H1 (cell line): ENCODE measurements at regions not wholly inside any gene's neighbourhood (a gene's known extent, or its start where the extent isn't known, plus 50 kb on each side); places are given as distances from the start of the nearest gene placed in this dataset.

Source experiments
- CTCF ChIA-PET: fragments of 300-600 bp; sonication (Branson Sonifier 250); formaldehyde crosslinking; loops from one replicate; lab custom pipeline; 2021; ENCODE audit not compliant: partially characterized antibody; lab: Charles Lee
- POLR2A ChIA-PET: fragments of 300-600 bp; sonication (Branson Sonifier 250); formaldehyde crosslinking; loops from one replicate; lab custom pipeline; 2021; ENCODE audit warnings: inconsistent platforms; ENCODE audit not compliant: partially characterized antibody; lab: Charles Lee
- DNase-seq, 2 experiments: peaks; one replicate each; pipeline versions ENCODE4 v3.0.0 to v3.0.0-alpha.2; 2010 to 2022; ENCODE audit warnings: low spot score in 2 of 2, low read depth in 1 of 2, mixed read lengths in 1 of 2
- FAIRE-seq: peaks from 2 replicates; lab custom pipeline; 2011; peaks lifted over from hg19 to GRCh38; lab: Jason Lieb, UNC
- H2AFZ ChIP-seq: 2 replicates; pipeline ENCODE4 v1.8.1; 2012; ENCODE audit warnings: low read length, inconsistent platforms
- H2AK5ac ChIP-seq: 2 replicates; pipeline ENCODE4 v1.6.1; 2013; ENCODE audit warnings: low read depth, low read length
- H2BK120ac ChIP-seq: replicated peaks from 2 replicates; pipeline ENCODE3; 2013; ENCODE audit warnings: low read depth, low read length, inconsistent platforms
- H2BK12ac ChIP-seq: 2 replicates; pipeline ENCODE4 v1.6.1; 2013; ENCODE audit warnings: low read depth, low read length
- H2BK15ac ChIP-seq: 2 replicates; pipeline ENCODE4 v1.6.1; 2013; ENCODE audit warnings: low read length
- H2BK20ac ChIP-seq: 2 replicates; pipeline ENCODE4 v1.6.1; 2013; ENCODE audit warnings: low read length
- H2BK5ac ChIP-seq: 2 replicates; pipeline ENCODE4 v1.6.1; 2013; ENCODE audit warnings: low read depth, low read length
- H3K14ac ChIP-seq: 2 replicates; pipeline ENCODE4 v1.6.1; 2013; ENCODE audit warnings: inconsistent platforms; ENCODE audit not compliant: insufficient read length
- H3K18ac ChIP-seq: 2 replicates; pipeline ENCODE4 v1.6.1; 2013; ENCODE audit warnings: low read length; ENCODE audit errors: extremely low read depth
- H3K23ac ChIP-seq: 2 replicates; pipeline ENCODE4 v1.6.1; 2013; ENCODE audit warnings: inconsistent platforms; ENCODE audit not compliant: insufficient read length
- H3K23me2 ChIP-seq: 2 replicates; pipeline ENCODE4 v1.6.1; 2013; ENCODE audit warnings: low read depth, low read length
- H3K27ac ChIP-seq: 2 replicates; pipeline ENCODE4 v1.6.1; 2011; ENCODE audit warnings: low read depth, low read length, inconsistent platforms
- H3K27me3 ChIP-seq, 4 experiments: replicated peaks in 1 of 4; 1 replicate in 1 of 4; 2 replicates in 3 of 4; pipeline versions ENCODE4 v1.6.1 to v1.8.1; 2011 to 2013; ENCODE audit warnings: low read length in 3 of 4, mild to moderate bottlenecking in 3 of 4, inconsistent platforms in 2 of 4, mixed read lengths in 2 of 4, moderate library complexity in 1 of 4; ENCODE audit not compliant: control insufficient read depth in 3 of 4, insufficient read depth in 3 of 4; ENCODE audit errors: extremely low read depth in 1 of 4
- H3K36me3 ChIP-seq, 4 experiments: 2 replicates each; pipeline versions ENCODE4 v1.6.1 to v1.8.1; 2011 to 2013; ENCODE audit warnings: mild to moderate bottlenecking in 4 of 4, low read length in 3 of 4, moderate library complexity in 2 of 4, control low read depth in 1 of 4, inconsistent platforms in 1 of 4; ENCODE audit not compliant: insufficient read depth in 4 of 4, control insufficient read depth in 2 of 4
- H3K4ac ChIP-seq: replicated peaks from 2 replicates; pipeline ENCODE3; 2013; ENCODE audit warnings: low read length, low read depth, mixed read lengths, inconsistent platforms; ENCODE audit not compliant: insufficient read length
- H3K4me1 ChIP-seq, 4 experiments: replicated peaks in 1 of 4; 1 replicate in 1 of 4; 2 replicates in 3 of 4; pipeline versions ENCODE4 v1.6.1 to v1.8.1; 2011 to 2013; ENCODE audit warnings: low read length in 3 of 4, inconsistent platforms in 2 of 4, mixed read lengths in 1 of 4; ENCODE audit not compliant: insufficient read depth in 4 of 4, control insufficient read depth in 3 of 4
- H3K4me2 ChIP-seq, 2 experiments: 2 replicates each; pipeline versions ENCODE4 v1.6.1 to v1.8.1; 2011 to 2013; ENCODE audit warnings: low read depth in 2 of 2, low read length in 2 of 2, control low read depth in 1 of 2, inconsistent platforms in 1 of 2, mild to moderate bottlenecking in 1 of 2; ENCODE audit not compliant: insufficient read depth in 1 of 2
- H3K4me3 ChIP-seq, 4 experiments: fragments of 200-600, 300-600 bp in 1 of 4; sonication (generic), shearing (Covaris generic), sonication (Bioruptor Twin) in 1 of 4; 2 replicates each; pipeline versions ENCODE4 v1.5.1 to v1.8.1; 2011 to 2016; ENCODE audit warnings: low read length in 4 of 4, low read depth in 3 of 4, control low read depth in 2 of 4, inconsistent platforms in 2 of 4, mild to moderate bottlenecking in 2 of 4, mixed read lengths in 1 of 4, moderate library complexity in 1 of 4; ENCODE audit not compliant: insufficient read depth in 2 of 4; ENCODE audit errors: extremely low read depth in 1 of 4
- H3K56ac ChIP-seq: replicated peaks from 2 replicates; pipeline ENCODE3; 2013; ENCODE audit warnings: low read depth, mild to moderate bottlenecking, mixed read lengths, low read length, inconsistent platforms; ENCODE audit not compliant: insufficient read length
- H3K79me1 ChIP-seq: 2 replicates; pipeline ENCODE4 v1.6.1; 2013; ENCODE audit warnings: low read depth, low read length, control low read depth
- H3K79me2 ChIP-seq, 2 experiments: 2 replicates each; pipeline versions ENCODE4 v1.6.1 to v1.8.1; 2012 to 2013; ENCODE audit warnings: low read length in 2 of 2, mild to moderate bottlenecking in 2 of 2, inconsistent platforms in 1 of 2; ENCODE audit not compliant: insufficient read depth in 2 of 2, control insufficient read depth in 1 of 2
- H3K9ac ChIP-seq, 4 experiments: replicated peaks in 1 of 4; 1 replicate in 1 of 4; 2 replicates in 3 of 4; pipeline versions ENCODE4 v1.6.1 to v1.8.1; 2011 to 2013; ENCODE audit warnings: low read depth in 3 of 4, low read length in 3 of 4, control low read depth in 2 of 4, mild to moderate bottlenecking in 2 of 4, moderate library complexity in 2 of 4, inconsistent platforms in 1 of 4; ENCODE audit errors: extremely low read depth in 1 of 4
- H3K9me3 ChIP-seq, 2 experiments: 2 replicates each; pipeline versions ENCODE4 v1.6.1 to v1.8.1; 2012 to 2013; ENCODE audit warnings: mild to moderate bottlenecking in 2 of 2, moderate library complexity in 2 of 2, control low read depth in 1 of 2, inconsistent platforms in 1 of 2, low read depth in 1 of 2, low read length in 1 of 2, mixed read lengths in 1 of 2; ENCODE audit not compliant: insufficient read depth in 2 of 2
- H4K20me1 ChIP-seq, 2 experiments: replicated peaks in 1 of 2; 2 replicates each; pipeline versions ENCODE3 to v1.8.1; 2011 to 2013; ENCODE audit warnings: inconsistent platforms in 2 of 2, low read length in 2 of 2, mild to moderate bottlenecking in 1 of 2; ENCODE audit not compliant: insufficient read depth in 2 of 2, control insufficient read depth in 1 of 2
- H4K5ac ChIP-seq: 2 replicates; pipeline ENCODE4 v1.6.1; 2013; ENCODE audit warnings: low read length, low read depth, mixed read lengths, inconsistent platforms; ENCODE audit not compliant: insufficient read length
- H4K8ac ChIP-seq: 2 replicates; pipeline ENCODE4 v1.8.0; 2013; ENCODE audit warnings: mild to moderate bottlenecking, moderate library complexity, low read length, inconsistent platforms; ENCODE audit not compliant: insufficient read depth; ENCODE audit errors: extremely low read depth
- H4K91ac ChIP-seq: replicated peaks from 2 replicates; pipeline ENCODE3; 2013; ENCODE audit warnings: low read length, mixed read lengths, inconsistent platforms; ENCODE audit not compliant: insufficient read length
- ATF2 ChIP-seq: IDR thresholded peaks from 2 replicates; pipeline ENCODE4 v1.6.1; 2012; ENCODE audit warnings: low read length, inconsistent platforms
- EGR1 ChIP-seq: IDR thresholded peaks from 2 replicates; pipeline ENCODE4 v1.6.1; 2011; ENCODE audit warnings: low read depth, low read length, borderline replicate concordance
- EP300 ChIP-seq, 2 experiments: IDR thresholded peaks; 1 replicate in 1 of 2; 2 replicates in 1 of 2; pipeline ENCODE4 v1.6.1; 2011 to 2012; ENCODE audit warnings: low read depth in 2 of 2, low read length in 2 of 2, mild to moderate bottlenecking in 2 of 2, borderline replicate concordance in 1 of 2, inconsistent platforms in 1 of 2, moderate library complexity in 1 of 2
- JUN ChIP-seq: IDR thresholded peaks from 2 replicates; pipeline ENCODE4 v1.6.1; 2011; ENCODE audit warnings: low read depth, mild to moderate bottlenecking, improper control_type of control experiment, low read length
- KDM5A ChIP-seq: fragments of 200-600 bp; IDR thresholded peaks from 2 replicates; pipeline ENCODE4 v1.7.1; 2012; ENCODE audit warnings: mild to moderate bottlenecking, low read length, inconsistent platforms, mixed read lengths
- SP1 ChIP-seq: IDR thresholded peaks from 2 replicates; pipeline ENCODE4 v1.6.1; 2011; ENCODE audit warnings: low read depth, low read length
- SP4 ChIP-seq: IDR thresholded peaks from 2 replicates; pipeline ENCODE4 v1.6.1; 2012; ENCODE audit warnings: low read length, inconsistent platforms
- SRF ChIP-seq: IDR thresholded peaks from 2 replicates; pipeline ENCODE4 v1.6.1; 2011; ENCODE audit warnings: mild to moderate bottlenecking, low read depth, low read length, moderate library complexity
- SUZ12 ChIP-seq: fragments of 200-600 bp; sonication (generic); IDR thresholded peaks from 2 replicates; pipeline ENCODE4 v1.6.1; 2012; ENCODE audit warnings: mild to moderate bottlenecking, inconsistent platforms, low read length, moderate library complexity, mixed read lengths
- TBP ChIP-seq: IDR thresholded peaks from 2 replicates; pipeline ENCODE4 v1.6.1; 2011; ENCODE audit warnings: low read depth, low read length, improper control_type of control experiment
- TEAD4 ChIP-seq: IDR thresholded peaks from 2 replicates; pipeline ENCODE4 v1.6.1; 2012; ENCODE audit warnings: low read depth, low read length, inconsistent platforms, mixed read lengths
- YY1 ChIP-seq: IDR thresholded peaks from 2 replicates; pipeline ENCODE4 v1.6.1; 2011; ENCODE audit warnings: low read depth, mild to moderate bottlenecking, low read length
- TF ChIP-seq, protein P1 (sequence below): IDR thresholded peaks from 2 replicates; pipeline ENCODE4 v1.6.1; 2011; ENCODE audit warnings: low read depth, mild to moderate bottlenecking, low read length; ENCODE audit not compliant: insufficient read depth

DNA sequence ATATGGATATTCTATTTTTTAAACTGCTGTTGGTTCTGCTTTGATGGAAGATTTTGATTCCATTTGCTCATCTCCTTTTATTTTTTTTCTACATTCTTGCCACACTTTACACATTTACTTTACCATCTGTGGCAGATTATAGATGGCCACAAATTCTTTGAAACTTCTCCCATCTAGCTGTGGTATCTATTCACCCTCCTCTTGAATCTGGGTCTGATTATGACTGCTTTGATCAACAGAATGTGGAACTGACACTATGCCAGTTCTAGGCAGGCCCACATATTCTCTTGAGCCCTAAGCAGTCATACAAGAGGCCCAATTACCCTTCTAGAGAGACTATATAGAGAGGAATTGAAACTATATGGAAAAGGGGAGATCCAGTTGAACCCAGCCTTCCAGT, 439.0 kb upstream of the PTGER4 start:
- Histone ChIP-seq H3K4me3 (no peak overlapping the region), H3K27ac (no peak overlapping the region), H3K14ac (no peak overlapping the region), H3K9me3 (0 out of 4 replicates have a peak, but pooled peaks cover 4 to 5% of the 10 kb centered on the region in 2 experiments), H3K79me2 (no peaks in the 10 kb centered on the region), H3K4me1 (no peaks in the 10 kb centered on the region), H4K5ac (no peak overlapping the region), H3K79me1 (no peaks in the 10 kb centered on the region), H2BK20ac (no peak overlapping the region), H2BK12ac (no peak overlapping the region), H4K20me1 (no peaks in the 10 kb centered on the region), H3K23ac (no peak overlapping the region), H2AK5ac (no peak overlapping the region), H3K4me2 (no peak overlapping the region), H2AFZ (no peak overlapping the region), H4K8ac (no peak overlapping the region), H3K56ac (no peak overlapping the region), H3K18ac (no peak overlapping the region), H2BK15ac (no peak overlapping the region), H3K4ac (no peak overlapping the region), H3K23me2 (no peaks in the 10 kb centered on the region; the same call in 1 of the 2 replicates), H2BK5ac (no peak overlapping the region), H3K27me3 (no peaks in the 10 kb centered on the region), H3K36me3 (no peaks in the 10 kb centered on the region)
- FAIRE-seq (no peak), DNase-seq (no peak)
- ChIA-PET CTCF (no interaction called here), POLR2A (no interaction called here)
- TF ChIP-seq SP4 (no peak), EP300 (IDR thresholded peaks at IDR 0.05; ENCODE audit: borderline replicate concordance in 1 of 2, low read depth in 2 of 2, low read length in 2 of 2) (no peak), EGR1 (no peak), KDM5A (no peak), SRF (no peak), SUZ12 (no peak), SP1 (no peak), TEAD4 (no peak), YY1 (no peak), ATF2 (no peak), TBP (no peak), JUN (no peak)
- TF ChIP-seq, protein P1, sequence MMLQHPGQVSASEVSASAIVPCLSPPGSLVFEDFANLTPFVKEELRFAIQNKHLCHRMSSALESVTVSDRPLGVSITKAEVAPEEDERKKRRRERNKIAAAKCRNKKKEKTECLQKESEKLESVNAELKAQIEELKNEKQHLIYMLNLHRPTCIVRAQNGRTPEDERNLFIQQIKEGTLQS, result no peak
- TF ChIP-seq, all 59 proteins: peak for 0
- Histone ChIP-seq H3K9ac (no peak overlapping the region), H4K91ac (no peak overlapping the region), H2BK120ac (no peak overlapping the region)
